GM19193 (cell line): ENCODE measurements at regions not wholly inside any gene's neighbourhood (a gene's known extent, or its start where the extent isn't known, plus 50 kb on each side); places are given as distances from the start of the nearest gene placed in this dataset.

Source experiments
- POLR2A ChIP-seq: IDR thresholded peaks from 4 replicates; pipeline ENCODE4 v1.6.1; 2011; ENCODE audit not compliant: insufficient read depth, insufficient read length; ENCODE audit errors: extremely low read depth

GRCh38 chr3:168338161-168338560 lies 242.4 kb upstream of the GOLIM4 start:
- TF ChIP-seq POLR2A, result no peak

DNA sequence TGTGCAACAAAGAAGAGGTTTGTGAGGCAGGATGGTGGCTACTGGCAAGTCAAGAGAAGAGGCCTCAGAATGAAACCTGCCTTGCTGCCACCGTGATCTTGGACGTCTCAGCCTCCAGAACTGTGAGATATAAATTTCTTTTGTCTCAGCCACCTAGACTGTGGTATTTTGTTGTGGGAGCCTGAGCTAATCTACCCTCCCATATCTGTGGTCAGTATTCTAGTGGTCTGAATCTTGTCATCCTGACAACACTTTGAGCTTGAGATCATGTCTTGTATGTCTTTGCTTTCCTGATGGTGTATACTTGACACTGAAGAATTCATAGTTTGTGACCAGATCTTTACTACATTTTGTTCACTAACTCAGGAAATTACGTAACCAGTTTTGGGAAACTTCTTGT lies 240.6 kb upstream of the GOLIM4 start:
- TF ChIP-seq POLR2A, result no peak

- TF ChIP-seq POLR2A, result no peak
These were observed 237.7 kb upstream of the GOLIM4 start for GRCh38 chr3:168333410-168333935.

DNA sequence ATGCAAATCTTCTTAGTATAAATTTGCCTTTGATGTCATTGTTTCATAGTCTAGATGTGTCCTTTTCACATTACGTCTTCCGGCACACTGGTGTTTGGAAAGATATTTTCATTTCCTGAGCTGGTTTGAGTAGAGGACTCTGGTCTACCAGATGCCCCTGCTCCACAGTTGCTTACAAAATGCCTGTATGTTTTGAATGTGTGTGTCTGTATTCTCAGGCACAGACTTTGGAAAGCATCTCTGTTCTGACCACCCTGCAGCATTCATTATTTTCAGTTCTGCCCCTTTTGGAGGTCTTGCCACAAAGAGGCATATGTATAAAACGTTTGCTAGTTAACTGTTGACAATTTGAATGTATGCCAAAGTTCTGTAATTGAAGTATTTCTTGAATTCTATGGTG lies 236.0 kb upstream of the GOLIM4 start:
- no peak for TF ChIP-seq POLR2A

- TF ChIP-seq POLR2A, result no peak
These were observed 235.3 kb upstream of the GOLIM4 start for GRCh38 chr3:168330983-168331382.

- TF ChIP-seq POLR2A, result no peak
These were observed 232.1 kb upstream of the GOLIM4 start for GRCh38 chr3:168327856-168328255.

DNA sequence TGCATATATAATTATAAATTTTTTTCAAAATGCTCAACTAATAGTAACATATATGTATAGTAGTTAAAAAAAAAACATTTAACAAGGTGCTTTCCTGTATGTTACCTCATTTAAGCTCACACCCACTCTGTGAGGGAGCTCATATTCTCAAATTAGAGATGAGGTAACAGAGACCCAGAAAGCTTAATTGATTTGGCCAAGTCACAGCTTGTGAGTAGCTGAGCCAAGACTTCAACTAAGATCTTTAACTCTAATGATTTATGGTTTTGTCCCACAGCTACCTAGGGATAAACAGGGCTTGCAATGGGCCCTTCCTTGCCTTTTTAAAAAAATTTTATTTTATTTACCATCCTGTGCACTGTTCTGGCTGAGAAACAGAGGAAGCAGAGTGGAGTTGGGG lies 230.0 kb upstream of the GOLIM4 start:
- TF ChIP-seq POLR2A, result no peak

DNA sequence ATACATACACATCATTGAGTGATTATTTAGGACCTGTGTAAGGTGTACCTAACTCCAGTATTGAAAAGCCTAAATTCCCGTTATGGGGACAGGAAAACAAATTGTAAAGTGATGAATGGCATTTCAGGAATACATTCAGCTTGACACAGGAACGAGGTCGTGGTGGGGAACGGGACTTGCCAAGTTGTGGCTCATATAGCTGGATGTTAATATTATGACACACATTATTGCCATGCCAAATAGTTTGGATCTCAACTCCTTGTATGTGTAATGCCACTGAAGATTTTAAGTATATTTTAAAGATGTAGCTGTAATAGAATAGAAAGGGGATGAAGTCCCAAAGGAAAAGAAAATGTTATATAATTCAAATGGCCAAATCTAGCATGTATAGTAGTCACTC lies 227.2 kb upstream of the GOLIM4 start:
- no peak for TF ChIP-seq POLR2A

DNA sequence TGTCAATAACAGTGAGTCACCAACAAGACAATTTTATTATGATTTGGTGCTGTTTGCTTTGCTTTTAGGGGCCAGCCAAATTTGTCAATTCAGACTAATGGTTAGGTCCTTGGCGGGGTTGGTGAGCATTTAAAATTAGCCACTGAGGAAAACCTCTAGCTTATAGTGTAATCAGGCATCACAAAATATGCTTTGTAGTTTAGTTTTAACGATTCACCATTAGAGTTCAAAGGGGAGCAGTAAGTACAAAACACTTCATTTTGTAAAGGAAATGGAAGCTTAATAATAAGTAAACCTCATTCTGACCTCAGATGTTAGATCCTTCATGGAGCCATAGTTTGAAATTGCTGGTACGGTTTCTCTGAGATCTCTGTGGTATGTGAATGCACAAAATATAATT lies 218.4 kb upstream of the GOLIM4 start:
- TF ChIP-seq POLR2A, result no peak

GRCh38 chr3:168312984-168313383 lies 217.3 kb upstream of the GOLIM4 start:
- no peak for TF ChIP-seq POLR2A

DNA sequence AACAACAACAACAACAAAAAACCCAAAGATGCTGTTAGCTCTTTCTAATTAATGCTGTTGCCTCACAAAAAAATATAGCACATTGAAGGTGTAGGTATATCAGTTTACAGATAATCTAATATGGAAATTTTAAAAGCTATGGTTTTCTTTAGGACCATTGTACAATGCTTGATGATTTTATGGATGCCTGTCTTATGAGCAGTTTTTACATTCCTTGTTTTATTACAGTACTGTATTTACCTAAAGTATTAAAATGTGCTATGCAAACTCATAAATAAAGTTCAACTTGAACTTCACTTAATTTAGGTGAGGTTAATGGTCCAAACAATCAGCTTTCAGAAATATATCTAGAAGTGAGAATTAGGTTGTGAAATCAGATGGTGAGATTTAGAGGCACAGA lies 212.2 kb upstream of the GOLIM4 start:
- no peak for TF ChIP-seq POLR2A

DNA sequence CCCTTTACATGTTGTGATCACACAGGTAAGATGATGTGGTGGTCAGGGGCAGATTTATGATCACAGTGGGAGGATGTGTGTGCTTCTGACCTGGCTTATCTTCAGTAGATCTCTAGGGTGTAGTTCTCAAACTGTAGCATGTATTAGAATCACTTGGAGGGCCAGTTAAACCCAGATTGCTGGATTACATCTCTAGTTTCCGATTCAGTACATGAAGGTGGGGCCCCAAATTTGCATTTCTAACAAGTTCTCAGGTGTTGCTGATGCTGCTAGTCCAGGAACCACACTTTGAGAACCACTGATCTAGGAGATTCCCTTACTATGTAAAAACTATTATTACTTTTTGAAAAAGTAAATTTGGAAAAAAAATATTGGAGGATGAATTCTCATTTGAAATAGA lies 199.3 kb upstream of the GOLIM4 start:
- TF ChIP-seq POLR2A, result no peak

- TF ChIP-seq POLR2A, result no peak
These were observed 196.6 kb upstream of the GOLIM4 start for GRCh38 chr3:168292296-168292695.

- no peak for TF ChIP-seq POLR2A
These were observed 193.8 kb upstream of the GOLIM4 start for GRCh38 chr3:168289471-168290008.

- no peak for TF ChIP-seq POLR2A
These were observed 193.0 kb upstream of the GOLIM4 start for GRCh38 chr3:168288511-168289401.

- TF ChIP-seq POLR2A, result no peak
These were observed 189.8 kb upstream of the GOLIM4 start for GRCh38 chr3:168285506-168285905.
